Adrenal gland (tissue), 9 donors: ENCODE measurements at regions not wholly inside any gene's neighbourhood (a gene's known extent, or its start where the extent isn't known, plus 50 kb on each side); places are given as distances from the start of the nearest gene placed in this dataset.
"Not testable (repeated sequence)": the region's sequence is repeated elsewhere in the genome, so short reads cannot be mapped to it uniquely, and the experiment has no call there.

Source experiments
- DNase-seq, 7 donors: peaks; one replicate each; pipeline ENCODE4 v3.0.0-alpha.2; 2019 to 2020
- H3K27ac ChIP-seq, 5 donors: fragments of 200-600 bp; sonication (generic) in 4 of 5; 1 replicate in 3 of 5; 2 replicates in 2 of 5; pipeline versions ENCODE4 v1.5.1 to v1.8.0; 2016 to 2020; ENCODE audit warnings: mild to moderate bottlenecking in 1 of 5
- H3K27me3 ChIP-seq: fragments of 200-600 bp; 2 replicates; pipeline ENCODE4 v1.8.0; 2021
- H3K36me3 ChIP-seq, 2 donors: fragments of 200-600 bp; replicated peaks in 1 of 2; 1 replicate in 1 of 2; 2 replicates in 1 of 2; pipeline versions ENCODE4 v1.5.1 to v1.8.0; 2018 to 2022
- H3K4me1 ChIP-seq, 2 donors: fragments of 200-600 bp; replicated peaks in 1 of 2; 1 replicate in 1 of 2; 2 replicates in 1 of 2; pipeline versions ENCODE4 v1.5.1 to v1.8.0; 2018 to 2021
- H3K4me3 ChIP-seq, 4 donors: fragments of 200-600 bp; sonication (generic) in 3 of 4; one replicate each; pipeline ENCODE4 v1.5.1; 2016 to 2018
- H3K9me3 ChIP-seq, 3 donors: fragments of 200-600 bp; sonication (generic) in 1 of 3; replicated peaks in 1 of 3; 1 replicate in 2 of 3; 2 replicates in 1 of 3; pipeline versions ENCODE4 v1.5.1 to v1.8.0; 2016 to 2021
- CTCF ChIP-seq, 6 experiments: fragments of 450-650 bp in 4 of 6; fragments of 200-600 bp in 2 of 6; sonication (generic) in 1 of 6; IDR thresholded peaks; 1 replicate in 5 of 6; 2 replicates in 1 of 6; pipeline versions ENCODE4 v1.5.1 to v1.8.0; 2016 to 2021; ENCODE audit warnings: antibody characterized with exemption in 6 of 6, mild to moderate bottlenecking in 2 of 6, moderate library complexity in 1 of 6
- POLR2A ChIP-seq, 2 donors: fragments of 450-650 bp; IDR thresholded peaks; one replicate each; pipeline ENCODE4 v1.6.1; 2017; ENCODE audit warnings: antibody characterized with exemption in 2 of 2, mild to moderate bottlenecking in 2 of 2, moderate library complexity in 1 of 2
- WGBS, 4 donors: extraction: QIAGEN DNeasy Blood & Tissue Kit in 2 of 4; methylation state at CpG; one replicate each; pipeline versions ENCODE4 v1.1.5 to v1.1.7; 2013 to 2017; 5-methylcytosine and 5-hydroxymethylcytosine counted together
- intact Hi-C, 2 donors: fragments of 100-400 bp; cut with DNase I; formaldehyde crosslinking; loops; one replicate each; pipeline versions ENCODE4 v1.14.1 to v1.15.0; 2022 to 2023
- donor health status: healthy with polysubstance abuse.
- donor health status: Bipolar disorder and iron deficiency.
- donor health status: DM: yes; HTN: yes; CAD: no.
- donor health status: DM: no; HTN: no; CAD: no.
- donor health status: DM: no; HTN: no; CAD: no.

GRCh38 chr6:112475083-112475482 is 128.0 kb downstream of the RFPL4B start:
- Histone ChIP-seq H3K9me3 (no peaks in the 10 kb centered on the region), H3K27me3 (no peaks in the 10 kb centered on the region), H3K4me3 (no peak overlapping the region), H3K27ac (no peak overlapping the region), H3K36me3 (no peaks in the 10 kb centered on the region), H3K4me1 (no peaks in the 10 kb centered on the region)
- TF ChIP-seq POLR2A (IDR thresholded peaks at IDR 0.05) (no peak), CTCF (IDR thresholded peaks at IDR 0.05) (no peak)
- intact Hi-C loops, result no loop called here
- DNase-seq, result no peak

- no peak overlapping the region for H3K4me3 ChIP-seq
- H3K27me3 ChIP-seq, result no peaks in the 10 kb centered on the region
- H3K9me3 ChIP-seq, result no peaks in the 10 kb centered on the region
- no peaks in the 10 kb centered on the region for H3K36me3 ChIP-seq
- WGBS, 4 donors, result 76 to 90% (median 77%) methylated on average over 5 of the region's 5 CpGs
- intact Hi-C loops, result no loop called here
- TF ChIP-seq CTCF (IDR thresholded peaks at IDR 0.05), result no peak
- TF ChIP-seq POLR2A (IDR thresholded peaks at IDR 0.05), result no peak
- H3K4me1 ChIP-seq, result no peaks in the 10 kb centered on the region
- no peak overlapping the region for H3K27ac ChIP-seq
- no peak for DNase-seq
These were observed 130.0 kb downstream of the RFPL4B start for GRCh38 chr6:112477125-112477524.

- H3K4me1 ChIP-seq, result no peaks in the 10 kb centered on the region
- no peaks in the 10 kb centered on the region for H3K9me3 ChIP-seq
These were observed 130.9 kb downstream of the RFPL4B start for GRCh38 chr6:112478036-112478435.

GRCh38 chr6:112479975-112480374 is 132.8 kb downstream of the RFPL4B start:
- intact Hi-C loops, H3K4me3 ChIP-seq, H3K36me3 ChIP-seq, H3K4me1 ChIP-seq, H3K27ac ChIP-seq, DNase-seq, H3K27me3 ChIP-seq, H3K9me3 ChIP-seq: not testable (repeated sequence)
- WGBS, 4 donors, result 77 to 90% (median 86%) methylated on average over 4 to 5 of the region's 5 CpGs

More at GRCh38 chr6:112478036-112478435, 130.9 kb downstream of the RFPL4B start:
- no peak overlapping the region for H3K27ac ChIP-seq
- WGBS, 4 donors, result 6 to 27% (median 21%) methylated on average over 2 of the region's 2 CpGs
- no peak for DNase-seq
- H3K36me3 ChIP-seq, result no peaks in the 10 kb centered on the region
- no peaks in the 10 kb centered on the region for H3K27me3 ChIP-seq
- no peak overlapping the region for H3K4me3 ChIP-seq
- intact Hi-C loops, result no loop called here
- TF ChIP-seq CTCF (IDR thresholded peaks at IDR 0.05), result no peak
- no peak for TF ChIP-seq POLR2A (IDR thresholded peaks at IDR 0.05)

- Histone ChIP-seq H3K9me3 (no peaks in the 10 kb centered on the region), H3K4me3 (no peak overlapping the region), H3K27ac (no peak overlapping the region), H3K4me1 (no peaks in the 10 kb centered on the region), H3K27me3 (no peaks in the 10 kb centered on the region), H3K36me3 (no peaks in the 10 kb centered on the region)
- DNase-seq, result no peak
- TF ChIP-seq POLR2A (IDR thresholded peaks at IDR 0.05) (no peak), CTCF (IDR thresholded peaks at IDR 0.05) (no peak)
- intact Hi-C loops, result no loop called here
- 75 to 89% (median 83%) methylated on average over 1 of the region's 1 CpG for WGBS, 4 donors
These were observed 133.4 kb downstream of the RFPL4B start for GRCh38 chr6:112480553-112480952.
